ENCODE measurements at regions not wholly inside any gene's neighbourhood (a gene's known extent, or its start where the extent isn't known, plus 50 kb on each side); places are given as distances from the start of the nearest gene placed in this dataset.

- WGBS, 2 donors = 33 to 54% methylated on average over 2 of the region's 2 CpGs
- Histone ChIP-seq H3K27ac (ENCODE audit: low read depth in 1 of 2, low read length in 1 of 2) (no peak overlapping the region), H3K27me3 (ENCODE audit: control insufficient read depth in 3 of 3, insufficient read depth in 3 of 3, low read length in 2 of 3) (peaks cover 0 to 4% (median 0%) of the 10 kb centered on the region in 3 donors), H3K4me1 (ENCODE audit: control insufficient read depth in 5 of 5, insufficient read depth in 5 of 5, low read length in 5 of 5) (no peaks in the 10 kb centered on the region), H3K9ac (ENCODE audit: insufficient read depth in 1 of 2, low read length in 2 of 2) (no peak overlapping the region), H3K4me3 (no peak overlapping the region), H3K9me3 (ENCODE audit: control insufficient read depth in 4 of 4, insufficient read depth in 3 of 4, low read length in 3 of 4) (peaks cover 0 to 3% (median 0%) of the 10 kb centered on the region in 4 donors), H3K36me3 (ENCODE audit: control insufficient read depth in 4 of 4, insufficient read depth in 4 of 4, low read length in 4 of 4) (no peaks in the 10 kb centered on the region)
- DNase-seq = no peak
- no peak for ATAC-seq (ENCODE audit: insufficient read depth, low FRiP score)
- TF ChIP-seq CTCF (IDR thresholded peaks at IDR 0.05; ENCODE audit: control extremely low read depth, extremely low read depth) = no peak
Measured at GRCh38 chr6:40268166-40268565, 319.0 kb downstream of the LRFN2 start.

GRCh38 chr6:40265615-40266014, 321.5 kb downstream of the LRFN2 start:
- ATAC-seq (ENCODE audit: insufficient read depth, low FRiP score) (no peak), DNase-seq (no peak)
- Histone ChIP-seq H3K36me3 (ENCODE audit: control insufficient read depth in 4 of 4, insufficient read depth in 4 of 4, low read length in 4 of 4) (no peaks in the 10 kb centered on the region), H3K9me3 (ENCODE audit: control insufficient read depth in 4 of 4, insufficient read depth in 3 of 4, low read length in 3 of 4) (no peaks in the 10 kb centered on the region), H3K9ac (ENCODE audit: insufficient read depth in 1 of 2, low read length in 2 of 2) (no peak overlapping the region), H3K27ac (ENCODE audit: low read depth in 1 of 2, low read length in 1 of 2) (no peak overlapping the region), H3K4me1 (ENCODE audit: control insufficient read depth in 5 of 5, insufficient read depth in 5 of 5, low read length in 5 of 5) (no peaks in the 10 kb centered on the region), H3K4me3 (no peak overlapping the region), H3K27me3 (ENCODE audit: control insufficient read depth in 3 of 3, insufficient read depth in 3 of 3, low read length in 2 of 3) (peaks cover 0 to 4% (median 0%) of the 10 kb centered on the region in 3 donors)
- no peak for TF ChIP-seq CTCF (IDR thresholded peaks at IDR 0.05; ENCODE audit: control extremely low read depth, extremely low read depth)
- WGBS, 2 donors = 73 to 77% methylated on average over 2 of the region's 2 CpGs

DNA sequence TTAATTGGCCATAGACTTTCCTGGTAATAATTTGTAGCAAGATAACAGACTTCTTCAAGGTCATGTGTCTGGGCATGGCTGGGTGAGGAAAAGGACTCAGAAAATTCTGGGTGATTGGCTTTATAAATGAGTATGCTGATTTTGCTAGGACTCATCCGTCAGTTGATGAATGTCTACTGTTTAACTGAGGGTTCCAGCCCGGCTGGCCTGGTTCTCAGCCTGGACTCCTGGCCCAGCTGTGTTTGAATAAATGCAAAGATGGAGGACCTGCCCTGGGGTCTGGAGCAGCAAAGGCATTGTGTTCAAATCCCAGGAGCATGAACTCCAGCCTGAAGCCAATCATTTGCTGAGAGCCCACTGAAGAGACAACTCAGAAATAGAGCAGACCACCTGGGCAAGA, 323.2 kb downstream of the LRFN2 start:
- no peak overlapping the region for H3K9ac ChIP-seq (ENCODE audit: insufficient read depth in 1 of 2, low read length in 2 of 2)
- no peaks in the 10 kb centered on the region for H3K4me1 ChIP-seq (ENCODE audit: control insufficient read depth in 5 of 5, insufficient read depth in 5 of 5, low read length in 5 of 5)
- H3K9me3 ChIP-seq (ENCODE audit: control insufficient read depth in 4 of 4, insufficient read depth in 3 of 4, low read length in 3 of 4) = peaks cover 0 to 1% (median 0%) of the 10 kb centered on the region in 4 donors
- H3K27ac ChIP-seq (ENCODE audit: low read depth in 1 of 2, low read length in 1 of 2) = no peak overlapping the region
- WGBS, 2 donors = 40 to 41% methylated on average over 2 of the region's 2 CpGs
- H3K36me3 ChIP-seq (ENCODE audit: control insufficient read depth in 4 of 4, insufficient read depth in 4 of 4, low read length in 4 of 4) = no peaks in the 10 kb centered on the region
- H3K27me3 ChIP-seq (ENCODE audit: control insufficient read depth in 3 of 3, insufficient read depth in 3 of 3, low read length in 2 of 3) = no peaks in the 10 kb centered on the region
- no peak for ATAC-seq (ENCODE audit: insufficient read depth, low FRiP score)
- DNase-seq = no peak
- TF ChIP-seq CTCF (IDR thresholded peaks at IDR 0.05; ENCODE audit: control extremely low read depth, extremely low read depth) = no peak
- no peak overlapping the region for H3K4me3 ChIP-seq

GRCh38 chr6:40262363-40262762, 324.8 kb downstream of the LRFN2 start:
- no peak overlapping the region for H3K9ac ChIP-seq (ENCODE audit: insufficient read depth in 1 of 2, low read length in 2 of 2)
- DNase-seq (no peak), ATAC-seq (ENCODE audit: insufficient read depth, low FRiP score) (no peak)
- TF ChIP-seq CTCF (IDR thresholded peaks at IDR 0.05; ENCODE audit: control extremely low read depth, extremely low read depth) = no peak
- 88 to 94% methylated on average over 1 of the region's 1 CpG for WGBS, 2 donors
- H3K4me1 ChIP-seq (ENCODE audit: control insufficient read depth in 5 of 5, insufficient read depth in 5 of 5, low read length in 5 of 5) = no peaks in the 10 kb centered on the region
- no peaks in the 10 kb centered on the region for H3K36me3 ChIP-seq (ENCODE audit: control insufficient read depth in 4 of 4, insufficient read depth in 4 of 4, low read length in 4 of 4)
- H3K27me3 ChIP-seq (ENCODE audit: control insufficient read depth in 3 of 3, insufficient read depth in 3 of 3, low read length in 2 of 3) = no peaks in the 10 kb centered on the region
- no peak overlapping the region for H3K4me3 ChIP-seq
- peaks cover 0 to 1% (median 0%) of the 10 kb centered on the region in 4 donors for H3K9me3 ChIP-seq (ENCODE audit: control insufficient read depth in 4 of 4, insufficient read depth in 3 of 4, low read length in 3 of 4)
- H3K27ac ChIP-seq (ENCODE audit: low read depth in 1 of 2, low read length in 1 of 2) = no peak overlapping the region
